Small intestine (tissue), 7 donors: ENCODE measurements at regions not wholly inside any gene's neighbourhood (a gene's known extent, or its start where the extent isn't known, plus 50 kb on each side); places are given as distances from the start of the nearest gene placed in this dataset.
"Not testable (repeated sequence)": the region's sequence is repeated elsewhere in the genome, so short reads cannot be mapped to it uniquely, and the experiment has no call there.

Experiments
- DNase-seq, 2 donors: peaks; one replicate each; pipeline versions ENCODE4 v3.0.0 to v3.0.0-alpha.2; 2013
- FAIRE-seq: peaks from 2 replicates; lab custom pipeline; 2012; peaks lifted over from hg19 to GRCh38; lab: Jason Lieb, UNC
- H3K27ac ChIP-seq, 3 donors: one replicate each; pipeline ENCODE4 v1.5.1; 2013; ENCODE audit warnings: low read length in 2 of 3, mild to moderate bottlenecking in 2 of 3, control low read depth in 1 of 3, inconsistent platforms in 1 of 3, low read depth in 1 of 3, moderate library complexity in 1 of 3
- H3K27me3 ChIP-seq, 3 donors: one replicate each; pipeline ENCODE4 v1.6.1; 2013; ENCODE audit warnings: low read length in 3 of 3, inconsistent platforms in 1 of 3; ENCODE audit not compliant: control insufficient read depth in 3 of 3, insufficient read depth in 3 of 3
- H3K36me3 ChIP-seq, 3 donors: one replicate each; pipeline ENCODE4 v1.6.1; 2013; ENCODE audit warnings: low read length in 3 of 3, inconsistent platforms in 1 of 3, low read depth in 1 of 3, mild to moderate bottlenecking in 1 of 3, moderate library complexity in 1 of 3; ENCODE audit not compliant: control insufficient read depth in 3 of 3, insufficient read depth in 2 of 3
- H3K4me1 ChIP-seq, 3 donors: one replicate each; pipeline ENCODE4 v1.6.1; 2013; ENCODE audit warnings: low read length in 2 of 3, inconsistent platforms in 1 of 3, low read depth in 1 of 3, mild to moderate bottlenecking in 1 of 3, moderate library complexity in 1 of 3; ENCODE audit not compliant: control insufficient read depth in 3 of 3, insufficient read depth in 2 of 3
- H3K4me3 ChIP-seq, 3 donors: one replicate each; pipeline ENCODE4 v1.5.1; 2013; ENCODE audit warnings: low read length in 3 of 3, control low read depth in 1 of 3, inconsistent platforms in 1 of 3, low read depth in 1 of 3, mild to moderate bottlenecking in 1 of 3, moderate library complexity in 1 of 3
- H3K9me3 ChIP-seq, 2 donors: one replicate each; pipeline ENCODE4 v1.6.1; 2013; ENCODE audit warnings: low read depth in 1 of 2, low read length in 1 of 2; ENCODE audit not compliant: control insufficient read depth in 2 of 2, insufficient read depth in 1 of 2
- WGBS, 3 donors: extraction: QIAGEN DNeasy Blood & Tissue Kit; methylation state at CpG; one replicate each; pipeline ENCODE4 v1.1.7; 2013; 5-methylcytosine and 5-hydroxymethylcytosine counted together
- donor health status: healthy with polysubstance abuse.
- donor health status: control.
- donor health status: control.
- donor health status: Bipolar disorder and iron deficiency.
- donor health status: healthy.

DNA sequence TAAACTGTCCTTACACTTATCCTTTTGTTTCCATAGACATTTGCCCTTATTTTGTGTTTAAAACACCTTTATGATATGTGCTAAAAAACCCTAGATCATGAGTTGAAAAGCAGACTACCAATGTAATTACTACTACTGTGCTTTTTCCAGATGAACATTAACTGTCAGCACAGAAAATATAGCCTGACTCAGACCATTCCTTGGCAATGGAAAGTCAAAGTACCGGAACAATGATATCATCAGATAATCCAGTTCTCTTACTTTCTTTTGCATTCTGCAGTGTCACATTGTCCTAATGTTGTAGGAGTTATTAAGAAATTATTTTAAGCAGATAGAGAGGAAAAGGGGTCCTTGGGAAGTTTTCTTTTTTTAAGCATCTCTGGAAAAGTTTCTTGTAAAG is 1189.0 kb upstream of the FLRT2 start:
- no peak for FAIRE-seq
- Histone ChIP-seq H3K27me3 (no peaks in the 10 kb centered on the region), H3K4me1 (no peaks in the 10 kb centered on the region), H3K27ac (no peak overlapping the region), H3K9me3 (peaks cover 1 to 5% of the 10 kb centered on the region in 2 donors), H3K4me3 (no peak overlapping the region), H3K36me3 (no peaks in the 10 kb centered on the region)
- WGBS, 3 donors, result 71 to 91% (median 88%) methylated on average over 1 of the region's 1 CpG
- no peak for DNase-seq

- not testable (repeated sequence) for H3K4me3 ChIP-seq, H3K9me3 ChIP-seq, FAIRE-seq, H3K4me1 ChIP-seq, H3K27ac ChIP-seq, H3K27me3 ChIP-seq, H3K36me3 ChIP-seq, DNase-seq
- WGBS, 3 donors, result 36 to 82% (median 55%) methylated on average over 3 of the region's 3 CpGs
Measured at GRCh38 chr14:84341867-84342266, 1188.1 kb upstream of the FLRT2 start.

GRCh38 chr14:84343656-84344055 is 1186.3 kb upstream of the FLRT2 start:
- H3K27me3 ChIP-seq, result no peaks in the 10 kb centered on the region
- H3K9me3 ChIP-seq, result peaks cover 1 to 5% of the 10 kb centered on the region in 2 donors
- H3K4me3 ChIP-seq, result no peak overlapping the region
- WGBS, 3 donors, result 53 to 59% (median 58%) methylated on average over 3 of the region's 3 CpGs
- no peak overlapping the region for H3K27ac ChIP-seq
- DNase-seq, result no peak
- no peak for FAIRE-seq
- no peaks in the 10 kb centered on the region for H3K4me1 ChIP-seq
- H3K36me3 ChIP-seq, result no peaks in the 10 kb centered on the region

- FAIRE-seq (no peak), DNase-seq (no peak)
- peaks cover 2 to 8% of the 10 kb centered on the region in 2 donors for H3K9me3 ChIP-seq
- H3K4me1 ChIP-seq, result no peaks in the 10 kb centered on the region
- H3K36me3 ChIP-seq, result no peaks in the 10 kb centered on the region
- H3K27me3 ChIP-seq, result no peaks in the 10 kb centered on the region
- H3K4me3 ChIP-seq, result no peak overlapping the region
- H3K27ac ChIP-seq, result no peak overlapping the region
Measured at GRCh38 chr14:84351646-84352045, 1178.3 kb upstream of the FLRT2 start.

GRCh38 chr14:84361476-84361875 is 1168.5 kb upstream of the FLRT2 start:
- 48 to 56% (median 49%) methylated on average over 2 of the region's 2 CpGs for WGBS, 3 donors
- Histone ChIP-seq H3K27ac (no peak overlapping the region), H3K4me1 (no peaks in the 10 kb centered on the region), H3K27me3 (no peaks in the 10 kb centered on the region), H3K36me3 (no peaks in the 10 kb centered on the region), H3K9me3 (no peaks in the 10 kb centered on the region), H3K4me3 (no peak overlapping the region)
- no peak for DNase-seq
- FAIRE-seq, result no peak

GRCh38 chr14:84375235-84375634 is 1154.7 kb upstream of the FLRT2 start:
- no peak for DNase-seq

DNA sequence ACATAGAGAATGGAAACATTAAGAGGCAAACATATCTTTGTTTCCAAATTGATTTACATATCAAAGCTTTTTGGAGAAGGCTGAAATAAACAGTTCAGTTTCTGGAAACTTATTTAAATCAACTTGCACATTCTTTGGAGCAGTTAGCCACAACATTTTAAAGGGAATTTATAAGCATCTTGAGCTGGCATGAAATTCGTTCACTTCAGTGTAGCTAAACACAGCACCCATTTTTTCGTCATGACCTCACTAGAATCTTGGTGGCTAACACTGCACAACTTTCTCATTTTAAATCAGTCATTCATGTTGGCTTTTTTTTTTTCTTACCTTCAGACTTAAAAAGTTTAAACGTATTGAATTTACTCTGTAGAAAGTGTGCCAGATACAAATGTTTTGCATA is 1139.9 kb upstream of the FLRT2 start:
- H3K9me3 ChIP-seq, result no peaks in the 10 kb centered on the region
- H3K27ac ChIP-seq, result no peak overlapping the region
- no peaks in the 10 kb centered on the region for H3K4me1 ChIP-seq
- DNase-seq (no peak), FAIRE-seq (no peak)
- no peak overlapping the region for H3K4me3 ChIP-seq
- no peaks in the 10 kb centered on the region for H3K36me3 ChIP-seq
- 65 to 74% (median 72%) methylated on average over 3 of the region's 3 CpGs for WGBS, 3 donors
- no peaks in the 10 kb centered on the region for H3K27me3 ChIP-seq

More at GRCh38 chr14:84375235-84375634, 1154.7 kb upstream of the FLRT2 start:
- Histone ChIP-seq H3K27me3 (no peaks in the 10 kb centered on the region), H3K4me3 (no peak overlapping the region), H3K4me1 (no peaks in the 10 kb centered on the region), H3K27ac (no peak overlapping the region), H3K9me3 (peaks cover 0 to 1% of the 10 kb centered on the region in 2 donors), H3K36me3 (no peaks in the 10 kb centered on the region)
- no peak for FAIRE-seq

DNA sequence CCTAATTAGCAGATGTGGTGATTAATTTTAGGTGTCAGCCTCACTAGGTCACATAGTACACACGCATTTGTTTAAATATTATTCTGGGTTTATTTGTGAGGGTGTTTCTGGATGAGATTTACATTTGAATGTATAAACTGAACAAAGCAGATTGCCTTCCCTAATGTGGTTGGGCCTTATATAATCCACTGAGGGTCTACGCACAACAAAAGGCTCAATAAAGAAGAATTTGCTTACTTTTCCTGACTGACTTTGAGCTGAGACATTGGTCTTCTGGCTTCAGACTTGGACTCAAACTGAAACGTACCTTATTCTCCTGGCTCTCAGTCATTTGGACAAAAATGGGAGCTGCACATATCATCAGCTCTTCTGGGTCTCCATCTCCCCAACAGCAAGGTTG is 1132.3 kb upstream of the FLRT2 start:
- FAIRE-seq (no peak), DNase-seq (no peak)
- Histone ChIP-seq H3K27me3 (no peaks in the 10 kb centered on the region), H3K4me3 (no peak overlapping the region), H3K9me3 (peaks cover 2 to 8% of the 10 kb centered on the region in 2 donors), H3K4me1 (no peaks in the 10 kb centered on the region), H3K27ac (no peak overlapping the region), H3K36me3 (no peaks in the 10 kb centered on the region)
- 66 to 81% (median 68%) methylated on average over 3 of the region's 3 CpGs for WGBS, 3 donors

DNA sequence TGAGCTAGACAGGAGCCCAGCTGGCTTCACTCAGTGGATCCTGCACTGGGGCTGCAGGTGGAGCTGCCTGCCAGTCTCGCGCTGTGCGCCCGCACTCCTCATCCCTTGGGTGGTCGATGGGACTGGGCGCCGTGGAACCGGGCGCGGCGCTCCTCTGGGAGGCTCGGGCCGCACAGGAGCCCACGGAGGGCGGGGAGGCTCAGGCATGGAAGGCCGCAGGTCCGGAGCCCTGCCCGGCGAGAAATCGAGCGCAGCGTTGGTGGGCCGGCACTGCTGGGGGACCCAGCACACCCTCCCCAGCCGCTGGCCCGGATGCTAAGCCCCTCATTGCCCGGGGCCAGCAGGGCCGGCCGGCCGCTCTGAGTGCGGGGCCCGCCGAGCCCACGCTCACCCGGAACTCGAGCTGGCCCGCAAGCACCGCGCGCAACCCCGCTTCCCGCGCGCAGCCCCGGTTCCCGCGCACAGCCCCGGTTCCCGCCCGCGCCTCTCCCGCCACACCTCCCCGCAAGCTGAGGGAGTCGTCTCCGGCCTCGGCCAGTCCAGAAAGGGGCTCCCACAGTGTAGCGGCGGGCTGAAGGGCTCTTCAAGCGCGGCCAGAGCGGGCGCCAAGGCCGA is 1130.5 kb upstream of the FLRT2 start:
- H3K36me3 ChIP-seq, result no peaks in the 10 kb centered on the region
- H3K9me3 ChIP-seq, result peaks cover 2 to 8% of the 10 kb centered on the region in 2 donors
- FAIRE-seq (no peak), DNase-seq (no peak)
- H3K4me3 ChIP-seq, result no peak overlapping the region
- WGBS, 3 donors, result 95 to 96% (median 96%) methylated on average over 60 to 62 of the region's 62 CpGs
- H3K4me1 ChIP-seq, result no peaks in the 10 kb centered on the region
- H3K27me3 ChIP-seq, result no peaks in the 10 kb centered on the region
- H3K27ac ChIP-seq, result no peak overlapping the region
